ENCODE measurements at regions not wholly inside any gene's neighbourhood (a gene's known extent, or its start where the extent isn't known, plus 50 kb on each side); places are given as distances from the start of the nearest gene placed in this dataset.

DNA sequence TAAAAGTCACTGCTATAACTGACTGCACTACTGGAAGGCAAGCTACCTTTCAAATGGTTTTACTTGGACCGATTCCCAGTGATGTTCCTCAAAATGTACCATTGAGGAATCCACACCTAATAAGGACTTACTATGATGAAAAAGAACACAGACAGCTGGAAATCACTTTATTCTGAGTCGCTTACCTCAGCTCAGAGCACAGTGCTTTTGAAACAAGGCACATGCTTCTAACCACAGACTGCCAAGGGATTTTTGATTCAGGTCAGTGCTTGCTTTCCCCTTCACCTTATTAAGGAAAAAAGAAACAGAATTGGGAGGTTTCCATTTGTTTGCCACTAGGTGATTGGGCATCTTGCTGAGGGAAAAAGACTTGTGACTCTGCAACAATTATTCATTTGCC lies 707.5 kb upstream of the FSHR start:
- no peak overlapping the region for H3K27ac ChIP-seq (ENCODE audit: low read depth)
- no peak overlapping the region for H3K4me3 Mint-ChIP-seq
- no peaks in the 10 kb centered on the region for H3K27me3 ChIP-seq (ENCODE audit: insufficient read depth)
- H3K4me3 ChIP-seq, result no peak overlapping the region
- H4K20me1 ChIP-seq (replicated peaks; ENCODE audit: insufficient read depth), result no peaks in the 10 kb centered on the region
- no peak for DNase-seq (ENCODE audit: low spot score)
- H3K36me3 ChIP-seq (ENCODE audit: insufficient read depth), result no peaks in the 10 kb centered on the region
- H3K4me1 Mint-ChIP-seq, result no peaks in the 10 kb centered on the region
- H3K4me1 ChIP-seq (ENCODE audit: insufficient read depth), result no peaks in the 10 kb centered on the region
- no peaks in the 10 kb centered on the region for H3F3A ChIP-seq (replicated peaks; ENCODE audit: low read depth)
- H3K36me3 Mint-ChIP-seq (ENCODE audit: low read depth), result no peaks in the 10 kb centered on the region
- no peak overlapping the region for H3K27ac Mint-ChIP-seq
- H3K4me2 ChIP-seq, result no peak overlapping the region
- no peaks in the 10 kb centered on the region for H3K79me2 ChIP-seq (replicated peaks; ENCODE audit: insufficient read depth)
- H3K9me2 ChIP-seq (ENCODE audit: insufficient read depth), result no peaks in the 10 kb centered on the region; the same call in 1 of the 2 replicates
- ATAC-seq, result no peak
- H3K27me3 Mint-ChIP-seq (ENCODE audit: insufficient read depth, low read depth, poor library complexity), result no peaks in the 10 kb centered on the region
- no peak overlapping the region for H2AFZ ChIP-seq
- H3K9me3 Mint-ChIP-seq, result no peaks in the 10 kb centered on the region
- TF ChIP-seq EZH2phosphoT487 (IDR thresholded peaks at IDR 0.05; ENCODE audit: unreplicated experiment) (no peak), ZNF331 (CRISPR knock-in tag; IDR thresholded peaks at IDR 0.05; ENCODE audit: low read depth) (no peak), EZH2 (IDR thresholded peaks at IDR 0.05; ENCODE audit: low read depth, unreplicated experiment) (no peak), ZNF114 (CRISPR knock-in tag; IDR thresholded peaks at IDR 0.05) (no peak), NANOG (IDR thresholded peaks at IDR 0.05; ENCODE audit: borderline replicate concordance) (no peak), JUNB (IDR thresholded peaks at IDR 0.05; ENCODE audit: unreplicated experiment) (no peak), STAT1 (IDR thresholded peaks at IDR 0.05; ENCODE audit: unreplicated experiment) (no peak), POLR2AphosphoS5 (IDR thresholded peaks at IDR 0.05; ENCODE audit: low read depth) (no peak), CREB1 (CRISPR knock-in tag; IDR thresholded peaks at IDR 0.05; ENCODE audit: low read depth) (no peak)
- TF ChIP-seq, protein P1, sequence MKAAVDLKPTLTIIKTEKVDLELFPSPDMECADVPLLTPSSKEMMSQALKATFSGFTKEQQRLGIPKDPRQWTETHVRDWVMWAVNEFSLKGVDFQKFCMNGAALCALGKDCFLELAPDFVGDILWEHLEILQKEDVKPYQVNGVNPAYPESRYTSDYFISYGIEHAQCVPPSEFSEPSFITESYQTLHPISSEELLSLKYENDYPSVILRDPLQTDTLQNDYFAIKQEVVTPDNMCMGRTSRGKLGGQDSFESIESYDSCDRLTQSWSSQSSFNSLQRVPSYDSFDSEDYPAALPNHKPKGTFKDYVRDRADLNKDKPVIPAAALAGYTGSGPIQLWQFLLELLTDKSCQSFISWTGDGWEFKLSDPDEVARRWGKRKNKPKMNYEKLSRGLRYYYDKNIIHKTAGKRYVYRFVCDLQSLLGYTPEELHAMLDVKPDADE (IDR thresholded peaks at IDR 0.05), result no peak
- TF ChIP-seq, protein P2, sequence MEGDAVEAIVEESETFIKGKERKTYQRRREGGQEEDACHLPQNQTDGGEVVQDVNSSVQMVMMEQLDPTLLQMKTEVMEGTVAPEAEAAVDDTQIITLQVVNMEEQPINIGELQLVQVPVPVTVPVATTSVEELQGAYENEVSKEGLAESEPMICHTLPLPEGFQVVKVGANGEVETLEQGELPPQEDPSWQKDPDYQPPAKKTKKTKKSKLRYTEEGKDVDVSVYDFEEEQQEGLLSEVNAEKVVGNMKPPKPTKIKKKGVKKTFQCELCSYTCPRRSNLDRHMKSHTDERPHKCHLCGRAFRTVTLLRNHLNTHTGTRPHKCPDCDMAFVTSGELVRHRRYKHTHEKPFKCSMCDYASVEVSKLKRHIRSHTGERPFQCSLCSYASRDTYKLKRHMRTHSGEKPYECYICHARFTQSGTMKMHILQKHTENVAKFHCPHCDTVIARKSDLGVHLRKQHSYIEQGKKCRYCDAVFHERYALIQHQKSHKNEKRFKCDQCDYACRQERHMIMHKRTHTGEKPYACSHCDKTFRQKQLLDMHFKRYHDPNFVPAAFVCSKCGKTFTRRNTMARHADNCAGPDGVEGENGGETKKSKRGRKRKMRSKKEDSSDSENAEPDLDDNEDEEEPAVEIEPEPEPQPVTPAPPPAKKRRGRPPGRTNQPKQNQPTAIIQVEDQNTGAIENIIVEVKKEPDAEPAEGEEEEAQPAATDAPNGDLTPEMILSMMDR (conservative IDR thresholded peaks at IDR 0.05; ENCODE audit: low read depth in 2 of 2), result no peak
- TF ChIP-seq, protein P3, sequence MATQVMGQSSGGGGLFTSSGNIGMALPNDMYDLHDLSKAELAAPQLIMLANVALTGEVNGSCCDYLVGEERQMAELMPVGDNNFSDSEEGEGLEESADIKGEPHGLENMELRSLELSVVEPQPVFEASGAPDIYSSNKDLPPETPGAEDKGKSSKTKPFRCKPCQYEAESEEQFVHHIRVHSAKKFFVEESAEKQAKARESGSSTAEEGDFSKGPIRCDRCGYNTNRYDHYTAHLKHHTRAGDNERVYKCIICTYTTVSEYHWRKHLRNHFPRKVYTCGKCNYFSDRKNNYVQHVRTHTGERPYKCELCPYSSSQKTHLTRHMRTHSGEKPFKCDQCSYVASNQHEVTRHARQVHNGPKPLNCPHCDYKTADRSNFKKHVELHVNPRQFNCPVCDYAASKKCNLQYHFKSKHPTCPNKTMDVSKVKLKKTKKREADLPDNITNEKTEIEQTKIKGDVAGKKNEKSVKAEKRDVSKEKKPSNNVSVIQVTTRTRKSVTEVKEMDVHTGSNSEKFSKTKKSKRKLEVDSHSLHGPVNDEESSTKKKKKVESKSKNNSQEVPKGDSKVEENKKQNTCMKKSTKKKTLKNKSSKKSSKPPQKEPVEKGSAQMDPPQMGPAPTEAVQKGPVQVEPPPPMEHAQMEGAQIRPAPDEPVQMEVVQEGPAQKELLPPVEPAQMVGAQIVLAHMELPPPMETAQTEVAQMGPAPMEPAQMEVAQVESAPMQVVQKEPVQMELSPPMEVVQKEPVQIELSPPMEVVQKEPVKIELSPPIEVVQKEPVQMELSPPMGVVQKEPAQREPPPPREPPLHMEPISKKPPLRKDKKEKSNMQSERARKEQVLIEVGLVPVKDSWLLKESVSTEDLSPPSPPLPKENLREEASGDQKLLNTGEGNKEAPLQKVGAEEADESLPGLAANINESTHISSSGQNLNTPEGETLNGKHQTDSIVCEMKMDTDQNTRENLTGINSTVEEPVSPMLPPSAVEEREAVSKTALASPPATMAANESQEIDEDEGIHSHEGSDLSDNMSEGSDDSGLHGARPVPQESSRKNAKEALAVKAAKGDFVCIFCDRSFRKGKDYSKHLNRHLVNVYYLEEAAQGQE (IDR thresholded peaks at IDR 0.05; ENCODE audit: unreplicated experiment), result no peak
- TF ChIP-seq, protein P4, sequence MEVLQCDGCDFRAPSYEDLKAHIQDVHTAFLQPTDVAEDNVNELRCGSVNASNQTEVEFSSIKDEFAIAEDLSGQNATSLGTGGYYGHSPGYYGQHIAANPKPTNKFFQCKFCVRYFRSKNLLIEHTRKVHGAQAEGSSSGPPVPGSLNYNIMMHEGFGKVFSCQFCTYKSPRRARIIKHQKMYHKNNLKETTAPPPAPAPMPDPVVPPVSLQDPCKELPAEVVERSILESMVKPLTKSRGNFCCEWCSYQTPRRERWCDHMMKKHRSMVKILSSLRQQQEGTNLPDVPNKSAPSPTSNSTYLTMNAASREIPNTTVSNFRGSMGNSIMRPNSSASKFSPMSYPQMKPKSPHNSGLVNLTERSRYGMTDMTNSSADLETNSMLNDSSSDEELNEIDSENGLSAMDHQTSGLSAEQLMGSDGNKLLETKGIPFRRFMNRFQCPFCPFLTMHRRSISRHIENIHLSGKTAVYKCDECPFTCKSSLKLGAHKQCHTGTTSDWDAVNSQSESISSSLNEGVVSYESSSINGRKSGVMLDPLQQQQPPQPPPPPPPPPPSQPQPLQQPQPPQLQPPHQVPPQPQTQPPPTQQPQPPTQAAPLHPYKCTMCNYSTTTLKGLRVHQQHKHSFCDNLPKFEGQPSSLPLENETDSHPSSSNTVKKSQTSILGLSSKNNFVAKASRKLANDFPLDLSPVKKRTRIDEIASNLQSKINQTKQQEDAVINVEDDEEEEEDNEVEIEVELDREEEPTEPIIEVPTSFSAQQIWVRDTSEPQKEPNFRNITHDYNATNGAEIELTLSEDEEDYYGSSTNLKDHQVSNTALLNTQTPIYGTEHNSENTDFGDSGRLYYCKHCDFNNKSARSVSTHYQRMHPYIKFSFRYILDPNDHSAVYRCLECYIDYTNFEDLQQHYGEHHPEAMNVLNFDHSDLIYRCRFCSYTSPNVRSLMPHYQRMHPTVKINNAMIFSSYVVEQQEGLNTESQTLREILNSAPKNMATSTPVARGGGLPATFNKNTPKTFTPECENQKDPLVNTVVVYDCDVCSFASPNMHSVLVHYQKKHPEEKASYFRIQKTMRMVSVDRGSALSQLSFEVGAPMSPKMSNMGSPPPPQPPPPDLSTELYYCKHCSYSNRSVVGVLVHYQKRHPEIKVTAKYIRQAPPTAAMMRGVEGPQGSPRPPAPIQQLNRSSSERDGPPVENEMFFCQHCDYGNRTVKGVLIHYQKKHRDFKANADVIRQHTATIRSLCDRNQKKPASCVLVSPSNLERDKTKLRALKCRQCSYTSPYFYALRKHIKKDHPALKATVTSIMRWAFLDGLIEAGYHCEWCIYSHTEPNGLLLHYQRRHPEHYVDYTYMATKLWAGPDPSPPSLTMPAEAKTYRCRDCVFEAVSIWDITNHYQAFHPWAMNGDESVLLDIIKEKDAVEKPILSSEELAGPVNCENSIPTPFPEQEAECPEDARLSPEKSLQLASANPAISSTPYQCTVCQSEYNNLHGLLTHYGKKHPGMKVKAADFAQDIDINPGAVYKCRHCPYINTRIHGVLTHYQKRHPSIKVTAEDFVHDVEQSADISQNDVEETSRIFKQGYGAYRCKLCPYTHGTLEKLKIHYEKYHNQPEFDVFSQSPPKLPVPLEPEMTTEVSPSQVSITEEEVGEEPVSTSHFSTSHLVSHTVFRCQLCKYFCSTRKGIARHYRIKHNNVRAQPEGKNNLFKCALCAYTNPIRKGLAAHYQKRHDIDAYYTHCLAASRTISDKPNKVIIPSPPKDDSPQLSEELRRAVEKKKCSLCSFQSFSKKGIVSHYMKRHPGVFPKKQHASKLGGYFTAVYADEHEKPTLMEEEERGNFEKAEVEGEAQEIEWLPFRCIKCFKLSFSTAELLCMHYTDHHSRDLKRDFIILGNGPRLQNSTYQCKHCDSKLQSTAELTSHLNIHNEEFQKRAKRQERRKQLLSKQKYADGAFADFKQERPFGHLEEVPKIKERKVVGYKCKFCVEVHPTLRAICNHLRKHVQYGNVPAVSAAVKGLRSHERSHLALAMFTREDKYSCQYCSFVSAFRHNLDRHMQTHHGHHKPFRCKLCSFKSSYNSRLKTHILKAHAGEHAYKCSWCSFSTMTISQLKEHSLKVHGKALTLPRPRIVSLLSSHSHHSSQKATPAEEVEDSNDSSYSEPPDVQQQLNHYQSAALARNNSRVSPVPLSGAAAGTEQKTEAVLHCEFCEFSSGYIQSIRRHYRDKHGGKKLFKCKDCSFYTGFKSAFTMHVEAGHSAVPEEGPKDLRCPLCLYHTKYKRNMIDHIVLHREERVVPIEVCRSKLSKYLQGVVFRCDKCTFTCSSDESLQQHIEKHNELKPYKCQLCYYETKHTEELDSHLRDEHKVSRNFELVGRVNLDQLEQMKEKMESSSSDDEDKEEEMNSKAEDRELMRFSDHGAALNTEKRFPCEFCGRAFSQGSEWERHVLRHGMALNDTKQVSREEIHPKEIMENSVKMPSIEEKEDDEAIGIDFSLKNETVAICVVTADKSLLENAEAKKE (CRISPR knock-in tag; IDR thresholded peaks at IDR 0.05), result no peak

Measured in GM23338 (cell line).